Lung (tissue), 11 donors: ENCODE measurements at regions not wholly inside any gene's neighbourhood (a gene's known extent, or its start where the extent isn't known, plus 50 kb on each side); places are given as distances from the start of the nearest gene placed in this dataset.

Source experiments
- ATAC-seq: fragments of 200-7000 bp; cut with Tn5 transposase; one replicate; pipeline ENCODE4 v1.9.1; 2020; ENCODE audit warnings: moderate number of reproducible peaks; ENCODE audit not compliant: insufficient read depth, low FRiP score
- DNase-seq, 3 donors: peaks; one replicate each; pipeline ENCODE4 v3.0.0-alpha.2; 2013 to 2017
- H3K27ac ChIP-seq, 2 donors: one replicate each; pipeline ENCODE4 v1.5.1; 2013; ENCODE audit warnings: mild to moderate bottlenecking in 2 of 2, moderate library complexity in 2 of 2, control low read depth in 1 of 2, inconsistent platforms in 1 of 2, low read depth in 1 of 2, low read length in 1 of 2
- H3K27me3 ChIP-seq, 3 donors: one replicate each; pipeline ENCODE4 v1.5.1; 2013; ENCODE audit warnings: low read length in 2 of 3; ENCODE audit not compliant: control insufficient read depth in 3 of 3, insufficient read depth in 3 of 3
- H3K36me3 ChIP-seq, 4 donors: one replicate each; pipeline ENCODE4 v1.5.1; 2013; ENCODE audit warnings: low read length in 4 of 4, mild to moderate bottlenecking in 1 of 4, moderate library complexity in 1 of 4; ENCODE audit not compliant: control insufficient read depth in 4 of 4, insufficient read depth in 4 of 4
- H3K4me1 ChIP-seq, 5 donors: one replicate each; pipeline ENCODE4 v1.5.1; 2013; ENCODE audit warnings: low read length in 5 of 5, mild to moderate bottlenecking in 2 of 5, moderate library complexity in 1 of 5; ENCODE audit not compliant: control insufficient read depth in 5 of 5, insufficient read depth in 5 of 5
- H3K4me3 ChIP-seq: one replicate; pipeline ENCODE4 v1.5.1; 2013; ENCODE audit warnings: mild to moderate bottlenecking, control low read depth, moderate library complexity
- H3K9ac ChIP-seq, 2 donors: one replicate each; pipeline ENCODE4 v1.5.1; 2013; ENCODE audit warnings: low read length in 2 of 2, control low read depth in 1 of 2; ENCODE audit not compliant: insufficient read depth in 1 of 2
- H3K9me3 ChIP-seq, 4 donors: one replicate each; pipeline ENCODE4 v1.5.1; 2013; ENCODE audit warnings: low read length in 3 of 4, mild to moderate bottlenecking in 1 of 4, moderate library complexity in 1 of 4; ENCODE audit not compliant: control insufficient read depth in 4 of 4, insufficient read depth in 3 of 4
- CTCF ChIP-seq: IDR thresholded peaks from 2 replicates; pipeline ENCODE4 v1.5.1; 2012; ENCODE audit warnings: mild to moderate bottlenecking; ENCODE audit errors: control extremely low read depth, extremely low read depth
- WGBS, 2 donors: extraction: QIAGEN DNeasy Blood & Tissue Kit; methylation state at CpG; one replicate each; pipeline ENCODE4 v1.1.7; 2013; 5-methylcytosine and 5-hydroxymethylcytosine counted together
- donor health status: control.
- donor health status: control.
- donor health status: Bipolar disorder and iron deficiency.
- donor health status: healthy.
- donor health status: DM: yes; HTN: yes; CAD: no.

GRCh38 chr6:144651234-144651633 is 366.1 kb downstream of the UTRN start:
- 68 to 89% methylated on average over 3 of the region's 3 CpGs for WGBS, 2 donors

GRCh38 chr6:144652292-144652891 is 367.3 kb downstream of the UTRN start:
- Histone ChIP-seq H3K27ac (no peak overlapping the region), H3K27me3 (no peaks in the 10 kb centered on the region), H3K4me1 (peaks cover 0 to 18% (median 3%) of the 10 kb centered on the region in 5 donors), H3K4me3 (no peak overlapping the region), H3K36me3 (no peaks in the 10 kb centered on the region), H3K9ac (no peak overlapping the region), H3K9me3 (no peaks in the 10 kb centered on the region)
- DNase-seq (no peak), ATAC-seq (no peak)
- no peak for TF ChIP-seq CTCF
- WGBS, 2 donors, result 95 to 96% methylated on average over 9 of the region's 9 CpGs

More at GRCh38 chr6:144651234-144651633, 366.1 kb downstream of the UTRN start:
- no peak for DNase-seq
- no peak for TF ChIP-seq CTCF
- peaks cover 0 to 18% (median 3%) of the 10 kb centered on the region in 5 donors for H3K4me1 ChIP-seq
- no peak overlapping the region for H3K27ac ChIP-seq
- H3K9me3 ChIP-seq, result no peaks in the 10 kb centered on the region
- no peak overlapping the region for H3K4me3 ChIP-seq
- H3K9ac ChIP-seq, result no peak overlapping the region
- no peaks in the 10 kb centered on the region for H3K36me3 ChIP-seq
- ATAC-seq, result no peak
- no peaks in the 10 kb centered on the region for H3K27me3 ChIP-seq

GRCh38 chr6:144653885-144654505 is 368.9 kb downstream of the UTRN start:
- TF ChIP-seq CTCF, result no peak
- H3K27ac ChIP-seq, result no peak overlapping the region
- H3K9ac ChIP-seq, result no peak overlapping the region
- WGBS, 2 donors, result 37 to 41% methylated on average over 6 of the region's 6 CpGs
- H3K36me3 ChIP-seq, result no peaks in the 10 kb centered on the region
- no peaks in the 10 kb centered on the region for H3K9me3 ChIP-seq
- H3K27me3 ChIP-seq, result no peaks in the 10 kb centered on the region
- H3K4me3 ChIP-seq, result no peak overlapping the region
- no peak for ATAC-seq
- H3K4me1 ChIP-seq, result peaks cover 0 to 22% (median 3%) of the 10 kb centered on the region in 5 donors
- DNase-seq, result no peak
